Esophagus squamous epithelium (tissue), 5 donors: ENCODE measurements at regions not wholly inside any gene's neighbourhood (a gene's known extent, or its start where the extent isn't known, plus 50 kb on each side); places are given as distances from the start of the nearest gene placed in this dataset.

Experiments
- DNase-seq: peaks from one replicate; lab custom pipeline; 2025; lab: John Stamatoyannopoulos, UW
- H3K27ac ChIP-seq, 4 donors: fragments of 200-600 bp; sonication (generic); one replicate each; pipeline ENCODE4 v1.5.1; 2016 to 2019; ENCODE audit warnings: mild to moderate bottlenecking in 1 of 4
- H3K27me3 ChIP-seq, 4 donors: fragments of 200-600 bp; sonication (generic); 1 replicate in 3 of 4; 2 replicates in 1 of 4; pipeline versions ENCODE4 v1.5.1 to v1.6.0; 2017 to 2021; ENCODE audit warnings: antibody characterized with exemption in 1 of 4
- H3K36me3 ChIP-seq, 3 donors: fragments of 200-600 bp; sonication (generic); one replicate each; pipeline ENCODE4 v1.5.1; 2016 to 2019
- H3K4me1 ChIP-seq, 3 donors: fragments of 200-600 bp; sonication (generic); one replicate each; pipeline ENCODE4 v1.5.1; 2017 to 2019
- H3K4me3 ChIP-seq, 4 donors: fragments of 200-600 bp; sonication (generic); 1 replicate in 3 of 4; 2 replicates in 1 of 4; pipeline ENCODE4 v1.5.1; 2016 to 2019; ENCODE audit warnings: mild to moderate bottlenecking in 2 of 4, moderate library complexity in 1 of 4
- H3K9me3 ChIP-seq, 3 donors: fragments of 200-600 bp; sonication (generic); one replicate each; pipeline ENCODE4 v1.5.1; 2016 to 2019
- CTCF ChIP-seq, 6 experiments: fragments of 450-650 bp in 4 of 6; fragments of 200-600 bp in 2 of 6; sonication (generic) in 2 of 6; IDR thresholded peaks; one replicate each; pipeline ENCODE4 v1.5.1; 2016 to 2019; ENCODE audit warnings: antibody characterized with exemption in 6 of 6, mild to moderate bottlenecking in 4 of 6, moderate library complexity in 4 of 6
- POLR2A ChIP-seq, 4 donors: fragments of 450-650 bp; IDR thresholded peaks; one replicate each; pipeline ENCODE4 v1.6.1; 2017; ENCODE audit warnings: antibody characterized with exemption in 4 of 4, mild to moderate bottlenecking in 4 of 4, moderate library complexity in 3 of 4
- WGBS, 2 donors: methylation state at CpG; one replicate each; pipeline ENCODE4 v1.1.5; 2018; 5-methylcytosine and 5-hydroxymethylcytosine counted together
- intact Hi-C: fragments of 100-400 bp; cut with DNase I; formaldehyde crosslinking; loops from one replicate; pipeline ENCODE4 v1.15.0; 2022
- donor health status: DM: yes; HTN: yes; CAD: no.

- TF ChIP-seq CTCF (IDR thresholded peaks at IDR 0.05) (no peak), POLR2A (IDR thresholded peaks at IDR 0.05) (no peak)
- intact Hi-C loops, result no loop called here
- Histone ChIP-seq H3K36me3 (peaks cover 0 to 54% (median 0%) of the 10 kb centered on the region in 3 donors), H3K4me1 (no peaks in the 10 kb centered on the region), H3K4me3 (no peak overlapping the region), H3K27me3 (no peaks in the 10 kb centered on the region), H3K27ac (no peak overlapping the region), H3K9me3 (no peaks in the 10 kb centered on the region)
- no peak for DNase-seq
Observed at GRCh38 chrX:74216421-74216820, 87.6 kb upstream of the ZCCHC13 start.

- Histone ChIP-seq H3K4me1 (no peaks in the 10 kb centered on the region), H3K27ac (no peak overlapping the region), H3K4me3 (no peak overlapping the region), H3K27me3 (no peaks in the 10 kb centered on the region), H3K36me3 (peaks cover 0 to 56% (median 0%) of the 10 kb centered on the region in 3 donors), H3K9me3 (no peaks in the 10 kb centered on the region)
- intact Hi-C loops, result no loop called here
- WGBS, 2 donors, result 100% methylated on average over 1 of the region's 1 CpG
- no peak for DNase-seq
- no peak for TF ChIP-seq CTCF (IDR thresholded peaks at IDR 0.05)
- TF ChIP-seq POLR2A (IDR thresholded peaks at IDR 0.05), result no peak
Observed at GRCh38 chrX:74211911-74212310, 92.1 kb upstream of the ZCCHC13 start.

GRCh38 chrX:74207539-74207938 is 96.4 kb upstream of the ZCCHC13 start:
- H3K9me3 ChIP-seq, result no peaks in the 10 kb centered on the region
- no peak overlapping the region for H3K27ac ChIP-seq
- H3K4me1 ChIP-seq, result no peaks in the 10 kb centered on the region
- 70 to 100% methylated on average over 2 to 3 of the region's 3 CpGs for WGBS, 2 donors
- H3K36me3 ChIP-seq, result peaks cover 0 to 53% (median 0%) of the 10 kb centered on the region in 3 donors
- H3K27me3 ChIP-seq, result no peaks in the 10 kb centered on the region
- no peak for TF ChIP-seq CTCF (IDR thresholded peaks at IDR 0.05)
- TF ChIP-seq POLR2A (IDR thresholded peaks at IDR 0.05), result no peak
- intact Hi-C loops, result no loop called here
- no peak overlapping the region for H3K4me3 ChIP-seq
- DNase-seq, result no peak

- intact Hi-C loops, result no loop called here
- no peak overlapping the region for H3K27ac ChIP-seq
Observed at GRCh38 chrX:74195605-74196004, 108.4 kb upstream of the ZCCHC13 start.

GRCh38 chrX:74195120-74195519 is 108.9 kb upstream of the ZCCHC13 start:
- no CpG with 5 or more reads among the region's 2 CpGs for WGBS, 2 donors
- Histone ChIP-seq H3K4me3 (no peak overlapping the region), H3K27me3 (no peaks in the 10 kb centered on the region), H3K9me3 (no peaks in the 10 kb centered on the region), H3K4me1 (no peaks in the 10 kb centered on the region), H3K36me3 (no peaks in the 10 kb centered on the region), H3K27ac (no peak overlapping the region)
- intact Hi-C loops, result no loop called here
- no peak for DNase-seq
- TF ChIP-seq CTCF (IDR thresholded peaks at IDR 0.05) (no peak), POLR2A (IDR thresholded peaks at IDR 0.05) (no peak)

More at GRCh38 chrX:74195605-74196004, 108.4 kb upstream of the ZCCHC13 start:
- no peaks in the 10 kb centered on the region for H3K27me3 ChIP-seq
- TF ChIP-seq POLR2A (IDR thresholded peaks at IDR 0.05), result no peak
- no peak for TF ChIP-seq CTCF (IDR thresholded peaks at IDR 0.05)
- H3K9me3 ChIP-seq, result no peaks in the 10 kb centered on the region
- no peak for DNase-seq
- no peaks in the 10 kb centered on the region for H3K36me3 ChIP-seq
- no peak overlapping the region for H3K4me3 ChIP-seq
- H3K4me1 ChIP-seq, result no peaks in the 10 kb centered on the region
